Thyroid gland (tissue), 4 donors: ENCODE measurements at regions not wholly inside any gene's neighbourhood (a gene's known extent, or its start where the extent isn't known, plus 50 kb on each side); places are given as distances from the start of the nearest gene placed in this dataset.

Source experiments
- POLR2A ChIP-seq, 2 donors: fragments of 450-650 bp; IDR thresholded peaks; one replicate each; pipeline ENCODE4 v1.6.1; 2017; ENCODE audit warnings: antibody characterized with exemption in 2 of 2, mild to moderate bottlenecking in 2 of 2, moderate library complexity in 1 of 2
- TF ChIP-seq, protein P1 (sequence below), 6 experiments: fragments of 200-600 bp in 3 of 6; fragments of 450-650 bp in 3 of 6; sonication (generic) in 3 of 6; IDR thresholded peaks; one replicate each; pipeline ENCODE4 v1.5.1; 2016 to 2019; ENCODE audit warnings: antibody characterized with exemption in 6 of 6, mild to moderate bottlenecking in 2 of 6, inconsistent platforms in 1 of 6, moderate library complexity in 1 of 6

DNA sequence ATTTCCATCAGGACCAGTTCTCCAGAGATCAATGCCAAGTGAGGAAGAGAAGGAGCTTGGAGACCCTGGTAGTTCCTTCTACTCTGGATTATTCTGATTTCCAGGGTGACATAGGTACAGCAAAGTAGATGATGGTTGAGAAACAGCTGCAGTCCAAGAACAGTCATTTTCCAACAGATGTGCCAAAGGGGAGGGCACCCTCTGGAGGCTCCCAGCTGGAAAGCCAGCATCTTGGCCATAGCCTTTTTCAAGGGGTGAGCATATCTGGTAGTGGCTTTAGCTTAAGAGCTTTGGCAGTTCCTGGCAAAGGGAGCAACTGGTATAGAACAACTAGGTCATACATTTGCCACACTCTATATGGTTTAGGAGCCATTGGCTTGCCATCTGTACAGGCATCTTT lies 492.7 kb downstream of the RASEF start:
- TF ChIP-seq, protein P1, sequence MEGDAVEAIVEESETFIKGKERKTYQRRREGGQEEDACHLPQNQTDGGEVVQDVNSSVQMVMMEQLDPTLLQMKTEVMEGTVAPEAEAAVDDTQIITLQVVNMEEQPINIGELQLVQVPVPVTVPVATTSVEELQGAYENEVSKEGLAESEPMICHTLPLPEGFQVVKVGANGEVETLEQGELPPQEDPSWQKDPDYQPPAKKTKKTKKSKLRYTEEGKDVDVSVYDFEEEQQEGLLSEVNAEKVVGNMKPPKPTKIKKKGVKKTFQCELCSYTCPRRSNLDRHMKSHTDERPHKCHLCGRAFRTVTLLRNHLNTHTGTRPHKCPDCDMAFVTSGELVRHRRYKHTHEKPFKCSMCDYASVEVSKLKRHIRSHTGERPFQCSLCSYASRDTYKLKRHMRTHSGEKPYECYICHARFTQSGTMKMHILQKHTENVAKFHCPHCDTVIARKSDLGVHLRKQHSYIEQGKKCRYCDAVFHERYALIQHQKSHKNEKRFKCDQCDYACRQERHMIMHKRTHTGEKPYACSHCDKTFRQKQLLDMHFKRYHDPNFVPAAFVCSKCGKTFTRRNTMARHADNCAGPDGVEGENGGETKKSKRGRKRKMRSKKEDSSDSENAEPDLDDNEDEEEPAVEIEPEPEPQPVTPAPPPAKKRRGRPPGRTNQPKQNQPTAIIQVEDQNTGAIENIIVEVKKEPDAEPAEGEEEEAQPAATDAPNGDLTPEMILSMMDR (IDR thresholded peaks at IDR 0.05), result no peak
- TF ChIP-seq POLR2A (IDR thresholded peaks at IDR 0.05), result no peak
